ENCODE measurements at regions not wholly inside any gene's neighbourhood (a gene's known extent, or its start where the extent isn't known, plus 50 kb on each side); places are given as distances from the start of the nearest gene placed in this dataset.

GRCh38 chr1:11388617-11389016, 90.3 kb upstream of the DISP3 start:
- dilution Hi-C loops (cut with MboI; ENCODE audit: extremely low pct_ligation_motif_present, low sequenced_read_pairs), result no loop called here
- DNase-seq (ENCODE audit: low read depth, low spot score), result no peak

GRCh38 chr1:11391327-11391726, 87.6 kb upstream of the DISP3 start:
- Histone ChIP-seq H3K9me1 (ENCODE audit: control insufficient read depth, extremely low read depth, insufficient read depth, low read length) (no peaks in the 10 kb centered on the region), H3K79me2 (ENCODE audit: control insufficient read depth, insufficient read depth, low read length) (no peaks in the 10 kb centered on the region), H3K36me3 (ENCODE audit: control insufficient read depth in 2 of 2, extremely low read depth in 1 of 2, insufficient read depth in 2 of 2, low read length in 2 of 2) (no peaks in the 10 kb centered on the region), H2AFZ (ENCODE audit: control insufficient read depth, low read length) (no peak overlapping the region), H4K20me1 (ENCODE audit: control insufficient read depth, extremely low read depth, insufficient read depth, low read length) (no peaks in the 10 kb centered on the region), H3K4me3 (ENCODE audit: control insufficient read depth in 2 of 3, extremely low read depth in 1 of 3, insufficient read depth in 2 of 3, low read depth in 1 of 3, low read length in 3 of 3) (no peak overlapping the region), H3K9ac (ENCODE audit: control insufficient read depth, extremely low read depth, insufficient read depth, low read length) (no peak overlapping the region), H3K4me2 (ENCODE audit: control insufficient read depth, extremely low read depth, insufficient read depth, low read depth, low read length) (no peak overlapping the region), H3K27ac (ENCODE audit: control insufficient read depth, insufficient read depth, low read length) (no peak overlapping the region), H3K9me3 (ENCODE audit: control insufficient read depth, low read depth, low read length) (no peaks in the 10 kb centered on the region), H3K27me3 (ENCODE audit: control insufficient read depth, extremely low read depth, insufficient read depth, low read length) (peaks cover 18% of the 10 kb centered on the region), H3K4me1 (ENCODE audit: control insufficient read depth, extremely low read depth, insufficient read depth, low read length) (no peaks in the 10 kb centered on the region)
- no peak for FAIRE-seq
- no peak for DNase-seq (ENCODE audit: low read depth, low spot score)
- dilution Hi-C loops (cut with MboI; ENCODE audit: extremely low pct_ligation_motif_present, low sequenced_read_pairs), result no loop called here
- TF ChIP-seq EZH2 (IDR thresholded peaks at IDR 0.05; ENCODE audit: low read length) (no peak), CTCF (optimal IDR thresholded peaks at IDR 0.05 in 1 of 3, IDR thresholded peaks at IDR 0.05 in 1 of 3, conservative IDR thresholded peaks at IDR 0.05 in 1 of 3; ENCODE audit: extremely low read depth in 1 of 3, insufficient read depth in 2 of 3, low read length in 3 of 3) (no peak)

More at GRCh38 chr1:11388617-11389016, 90.3 kb upstream of the DISP3 start:
- H3K4me3 ChIP-seq (ENCODE audit: control insufficient read depth in 2 of 3, extremely low read depth in 1 of 3, insufficient read depth in 2 of 3, low read depth in 1 of 3, low read length in 3 of 3), result no peak overlapping the region
- H4K20me1 ChIP-seq (ENCODE audit: control insufficient read depth, extremely low read depth, insufficient read depth, low read length), result no peaks in the 10 kb centered on the region
- FAIRE-seq, result no peak
- H3K4me2 ChIP-seq (ENCODE audit: control insufficient read depth, extremely low read depth, insufficient read depth, low read depth, low read length), result no peak overlapping the region
- H3K36me3 ChIP-seq (ENCODE audit: control insufficient read depth in 2 of 2, extremely low read depth in 1 of 2, insufficient read depth in 2 of 2, low read length in 2 of 2), result no peaks in the 10 kb centered on the region
- H3K4me1 ChIP-seq (ENCODE audit: control insufficient read depth, extremely low read depth, insufficient read depth, low read length), result peaks cover 11% of the 10 kb centered on the region
- H2AFZ ChIP-seq (ENCODE audit: control insufficient read depth, low read length), result no peak overlapping the region
- no peak overlapping the region for H3K9ac ChIP-seq (ENCODE audit: control insufficient read depth, extremely low read depth, insufficient read depth, low read length)
- no peak for TF ChIP-seq EZH2 (IDR thresholded peaks at IDR 0.05; ENCODE audit: low read length)
- no peak for TF ChIP-seq CTCF (optimal IDR thresholded peaks at IDR 0.05 in 1 of 3, IDR thresholded peaks at IDR 0.05 in 1 of 3, conservative IDR thresholded peaks at IDR 0.05 in 1 of 3; ENCODE audit: extremely low read depth in 1 of 3, insufficient read depth in 2 of 3, low read length in 3 of 3)
- H3K27me3 ChIP-seq (ENCODE audit: control insufficient read depth, extremely low read depth, insufficient read depth, low read length), result peaks cover 11% of the 10 kb centered on the region
- H3K9me3 ChIP-seq (ENCODE audit: control insufficient read depth, low read depth, low read length), result no peaks in the 10 kb centered on the region
- no peaks in the 10 kb centered on the region for H3K9me1 ChIP-seq (ENCODE audit: control insufficient read depth, extremely low read depth, insufficient read depth, low read length)
- no peak overlapping the region for H3K27ac ChIP-seq (ENCODE audit: control insufficient read depth, insufficient read depth, low read length)
- H3K79me2 ChIP-seq (ENCODE audit: control insufficient read depth, insufficient read depth, low read length), result no peaks in the 10 kb centered on the region
